ENCODE measurements at regions not wholly inside any gene's neighbourhood (a gene's known extent, or its start where the extent isn't known, plus 50 kb on each side); places are given as distances from the start of the nearest gene placed in this dataset.

GRCh38 chr10:61320257-61320587 is 133.0 kb downstream of the TMEM26 start:
- ChIA-PET POLR2A (no interaction called here), CTCF (no interaction called here)
- no peak for TF ChIP-seq SP1 (IDR thresholded peaks at IDR 0.05)
- TF ChIP-seq SUZ12 (IDR thresholded peaks at IDR 0.05) = no peak
- TF ChIP-seq ELF4 (IDR thresholded peaks at IDR 0.05) = no peak
- TF ChIP-seq FOXA1 (IDR thresholded peaks at IDR 0.05) = no peak
- TF ChIP-seq ZNF384 (IDR thresholded peaks at IDR 0.05) = no peak
- no peak for DNase-seq (ENCODE audit: extremely low spot score)

- CTCF ChIA-PET = no interaction called here
- no peak for DNase-seq (ENCODE audit: extremely low spot score)
- TF ChIP-seq FOXA1 (IDR thresholded peaks at IDR 0.05) = no peak
- TF ChIP-seq SP1 (IDR thresholded peaks at IDR 0.05) = no peak
- no peak for TF ChIP-seq PKNOX1 (IDR thresholded peaks at IDR 0.05)
- no peak for TF ChIP-seq ARNT (IDR thresholded peaks at IDR 0.05)
- no peak for TF ChIP-seq ZNF384 (IDR thresholded peaks at IDR 0.05)
- no peak for TF ChIP-seq L3MBTL2 (conservative IDR thresholded peaks at IDR 0.05)
- TF ChIP-seq LEF1 (IDR thresholded peaks at IDR 0.05; ENCODE audit: borderline replicate concordance) = no peak
- no peak for TF ChIP-seq TARDBP (IDR thresholded peaks at IDR 0.05)
- no peak for TF ChIP-seq CTBP1 (IDR thresholded peaks at IDR 0.05; ENCODE audit: borderline replicate concordance)
- TF ChIP-seq ELF4 (IDR thresholded peaks at IDR 0.05) = no peak
- no peak for TF ChIP-seq NFRKB (IDR thresholded peaks at IDR 0.05)
- TF ChIP-seq BHLHE40 (IDR thresholded peaks at IDR 0.05; ENCODE audit: borderline replicate concordance) = no peak
- no peak for TF ChIP-seq FOXK2 (IDR thresholded peaks at IDR 0.05)
- no peak for TF ChIP-seq HDGF (IDR thresholded peaks at IDR 0.05; ENCODE audit: borderline replicate concordance)
- TF ChIP-seq SUZ12 (IDR thresholded peaks at IDR 0.05) = no peak
- TF ChIP-seq FOXM1 (IDR thresholded peaks at IDR 0.05; ENCODE audit: borderline replicate concordance) = no peak
- POLR2A ChIA-PET = no interaction called here
These were observed 133.6 kb downstream of the TMEM26 start for GRCh38 chr10:61319386-61320256.

GRCh38 chr10:61318429-61318828 is 134.8 kb downstream of the TMEM26 start:
- TF ChIP-seq PKNOX1 (IDR thresholded peaks at IDR 0.05) (no peak), FOXK2 (IDR thresholded peaks at IDR 0.05) (no peak)
- no peak for DNase-seq (ENCODE audit: extremely low spot score)
- ChIA-PET CTCF (no interaction called here), POLR2A (no interaction called here)

GRCh38 chr10:61317706-61318105 is 135.5 kb downstream of the TMEM26 start:
- DNase-seq (ENCODE audit: extremely low spot score) = no peak
- POLR2A ChIA-PET = no interaction called here
- TF ChIP-seq CTBP1 (IDR thresholded peaks at IDR 0.05; ENCODE audit: borderline replicate concordance) (no peak), L3MBTL2 (conservative IDR thresholded peaks at IDR 0.05) (no peak), SUZ12 (IDR thresholded peaks at IDR 0.05) (no peak), ELF4 (IDR thresholded peaks at IDR 0.05) (no peak), FOXK2 (IDR thresholded peaks at IDR 0.05) (no peak), BHLHE40 (IDR thresholded peaks at IDR 0.05; ENCODE audit: borderline replicate concordance) (no peak), SP1 (IDR thresholded peaks at IDR 0.05) (no peak), FOXA1 (IDR thresholded peaks at IDR 0.05) (no peak), LEF1 (IDR thresholded peaks at IDR 0.05; ENCODE audit: borderline replicate concordance) (no peak), ZNF384 (IDR thresholded peaks at IDR 0.05) (no peak), HDGF (IDR thresholded peaks at IDR 0.05; ENCODE audit: borderline replicate concordance) (no peak), PKNOX1 (IDR thresholded peaks at IDR 0.05) (no peak)
- CTCF ChIA-PET = no interaction called here

GRCh38 chr10:61316676-61317265 is 136.4 kb downstream of the TMEM26 start:
- no peak for DNase-seq (ENCODE audit: extremely low spot score)
- ChIA-PET CTCF (no interaction called here), POLR2A (no interaction called here)
- no peak for TF ChIP-seq PKNOX1 (IDR thresholded peaks at IDR 0.05)
- no peak for TF ChIP-seq TARDBP (IDR thresholded peaks at IDR 0.05)
- no peak for TF ChIP-seq ELF4 (IDR thresholded peaks at IDR 0.05)
- no peak for TF ChIP-seq ARNT (IDR thresholded peaks at IDR 0.05)
- TF ChIP-seq SUZ12 (IDR thresholded peaks at IDR 0.05) = no peak
- TF ChIP-seq ZNF384 (IDR thresholded peaks at IDR 0.05) = no peak
- no peak for TF ChIP-seq NFRKB (IDR thresholded peaks at IDR 0.05)
- no peak for TF ChIP-seq FOXM1 (IDR thresholded peaks at IDR 0.05; ENCODE audit: borderline replicate concordance)
- TF ChIP-seq FOXK2 (IDR thresholded peaks at IDR 0.05) = no peak
- TF ChIP-seq BHLHE40 (IDR thresholded peaks at IDR 0.05; ENCODE audit: borderline replicate concordance) = no peak
- no peak for TF ChIP-seq LEF1 (IDR thresholded peaks at IDR 0.05; ENCODE audit: borderline replicate concordance)
- TF ChIP-seq HDGF (IDR thresholded peaks at IDR 0.05; ENCODE audit: borderline replicate concordance) = no peak
- no peak for TF ChIP-seq CTBP1 (IDR thresholded peaks at IDR 0.05; ENCODE audit: borderline replicate concordance)
- TF ChIP-seq SP1 (IDR thresholded peaks at IDR 0.05) = no peak
- no peak for TF ChIP-seq FOXA1 (IDR thresholded peaks at IDR 0.05)

- POLR2A ChIA-PET = no interaction called here
- CTCF ChIA-PET = interaction anchor here (0.6 kb wide), 1 partner anchor 1718 kb away, joined by 3 read pairs; no protein-coding TSS in a partner anchor
- DNase-seq (ENCODE audit: extremely low spot score) = no peak
- TF ChIP-seq FOXK2 (IDR thresholded peaks at IDR 0.05) = no peak
- no peak for TF ChIP-seq NFRKB (IDR thresholded peaks at IDR 0.05)
- no peak for TF ChIP-seq LEF1 (IDR thresholded peaks at IDR 0.05; ENCODE audit: borderline replicate concordance)
- no peak for TF ChIP-seq FOXM1 (IDR thresholded peaks at IDR 0.05; ENCODE audit: borderline replicate concordance)
- no peak for TF ChIP-seq ARNT (IDR thresholded peaks at IDR 0.05)
- TF ChIP-seq L3MBTL2 (conservative IDR thresholded peaks at IDR 0.05) = no peak
- TF ChIP-seq PKNOX1 (IDR thresholded peaks at IDR 0.05) = no peak
- no peak for TF ChIP-seq HDGF (IDR thresholded peaks at IDR 0.05; ENCODE audit: borderline replicate concordance)
- TF ChIP-seq ELF4 (IDR thresholded peaks at IDR 0.05) = no peak
- no peak for TF ChIP-seq TARDBP (IDR thresholded peaks at IDR 0.05)
- no peak for TF ChIP-seq BHLHE40 (IDR thresholded peaks at IDR 0.05; ENCODE audit: borderline replicate concordance)
- TF ChIP-seq FOXA1 (IDR thresholded peaks at IDR 0.05) = no peak
- no peak for TF ChIP-seq ZNF384 (IDR thresholded peaks at IDR 0.05)
These were observed 138.9 kb downstream of the TMEM26 start for GRCh38 chr10:61314273-61314672.
